Sigmoid colon (tissue), 4 donors: ENCODE measurements at regions not wholly inside any gene's neighbourhood (a gene's known extent, or its start where the extent isn't known, plus 50 kb on each side); places are given as distances from the start of the nearest gene placed in this dataset.

Experiments
- CTCF ChIP-seq, 4 experiments: fragments of 450-650 bp in 3 of 4; fragments of 200-600 bp in 1 of 4; IDR thresholded peaks; one replicate each; pipeline ENCODE4 v1.5.1; 2016 to 2019; ENCODE audit warnings: antibody characterized with exemption in 4 of 4, mild to moderate bottlenecking in 3 of 4, moderate library complexity in 2 of 4
- POLR2AphosphoS5 ChIP-seq, 4 donors: sonication (generic); formaldehyde crosslinking; IDR thresholded peaks; one replicate each; pipeline ENCODE4 v1.6.1; 2017; ENCODE audit warnings: antibody characterized with exemption in 4 of 4

- TF ChIP-seq CTCF (IDR thresholded peaks at IDR 0.05) = no peak
- TF ChIP-seq POLR2AphosphoS5 (IDR thresholded peaks at IDR 0.05) = no peak
Observed at GRCh38 chr9:90464978-90465377, 177.6 kb downstream of the DIRAS2 start.
